Sigmoid colon (tissue), 4 donors: ENCODE measurements at regions not wholly inside any gene's neighbourhood (a gene's known extent, or its start where the extent isn't known, plus 50 kb on each side); places are given as distances from the start of the nearest gene placed in this dataset.

Source experiments
- CTCF ChIP-seq, 4 experiments: fragments of 450-650 bp in 3 of 4; fragments of 200-600 bp in 1 of 4; IDR thresholded peaks; one replicate each; pipeline ENCODE4 v1.5.1; 2016 to 2019; ENCODE audit warnings: antibody characterized with exemption in 4 of 4, mild to moderate bottlenecking in 3 of 4, moderate library complexity in 2 of 4
- POLR2A ChIP-seq, 2 donors: fragments of 450-650 bp; IDR thresholded peaks; one replicate each; pipeline ENCODE4 v1.6.1; 2016; ENCODE audit warnings: antibody characterized with exemption in 2 of 2, mild to moderate bottlenecking in 2 of 2, moderate library complexity in 2 of 2
- POLR2AphosphoS5 ChIP-seq, 4 donors: sonication (generic); formaldehyde crosslinking; IDR thresholded peaks; one replicate each; pipeline ENCODE4 v1.6.1; 2017; ENCODE audit warnings: antibody characterized with exemption in 4 of 4

- TF ChIP-seq POLR2AphosphoS5 (IDR thresholded peaks at IDR 0.05) = no peak
- no peak for TF ChIP-seq POLR2A (IDR thresholded peaks at IDR 0.05)
- no peak for TF ChIP-seq CTCF (IDR thresholded peaks at IDR 0.05)
Observed at GRCh38 chr2:239494578-239494977, 93.8 kb upstream of the HDAC4 start.
